Amniotic stem cell (primary cell): ENCODE measurements at regions not wholly inside any gene's neighbourhood (a gene's known extent, or its start where the extent isn't known, plus 50 kb on each side); places are given as distances from the start of the nearest gene placed in this dataset.

Experiments used
- DNase-seq: peaks from one replicate; lab custom pipeline; 2025; lab: John Stamatoyannopoulos, UW

DNA sequence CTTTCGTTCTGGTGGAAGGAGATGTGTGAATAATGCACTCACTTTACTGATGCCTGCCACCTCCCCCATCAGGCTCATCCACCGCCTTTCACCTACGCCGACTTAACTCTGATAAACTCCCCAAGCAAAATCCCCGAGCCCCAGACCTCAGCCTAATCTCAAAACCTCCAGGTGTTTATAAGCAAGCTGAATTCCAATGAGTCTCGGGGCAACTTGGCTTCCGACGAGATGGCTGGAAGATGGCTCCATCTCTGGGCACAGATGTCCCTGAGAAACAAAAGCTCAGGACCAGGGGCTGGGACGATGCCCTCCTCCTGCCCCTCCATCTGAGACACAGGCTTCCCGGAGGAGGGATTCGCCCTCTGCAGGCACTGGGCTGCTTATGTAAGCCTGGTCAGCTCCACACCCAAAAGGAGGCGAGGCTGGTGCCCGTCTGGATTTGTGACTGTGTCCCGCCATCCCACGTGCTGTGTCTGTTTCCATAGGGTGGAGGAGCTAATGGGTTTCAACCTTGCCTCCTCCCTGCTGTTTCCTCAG is 386.4 kb upstream of the TNRC6C start:
- DNase-seq = no peak

DNA sequence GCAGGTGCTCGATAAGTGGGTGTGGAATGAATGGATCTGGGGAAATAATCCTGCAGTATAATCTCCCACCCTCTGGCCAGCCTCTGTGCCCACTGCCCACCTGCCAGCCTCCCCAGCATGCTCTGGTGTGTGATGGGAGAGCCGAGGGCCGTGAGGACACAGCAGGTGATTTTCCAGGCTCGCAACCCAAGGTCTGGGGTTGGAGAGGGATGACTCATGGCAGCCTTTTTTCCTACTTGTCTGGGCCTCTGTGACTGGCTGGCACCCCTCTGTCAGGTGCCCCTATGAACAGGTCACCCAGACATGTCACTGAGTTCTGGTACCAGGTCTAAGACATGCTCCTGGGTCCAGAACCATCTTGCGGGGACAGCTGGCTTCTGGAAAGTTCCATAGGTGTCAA is 385.7 kb upstream of the TNRC6C start:
- no peak for DNase-seq

DNA sequence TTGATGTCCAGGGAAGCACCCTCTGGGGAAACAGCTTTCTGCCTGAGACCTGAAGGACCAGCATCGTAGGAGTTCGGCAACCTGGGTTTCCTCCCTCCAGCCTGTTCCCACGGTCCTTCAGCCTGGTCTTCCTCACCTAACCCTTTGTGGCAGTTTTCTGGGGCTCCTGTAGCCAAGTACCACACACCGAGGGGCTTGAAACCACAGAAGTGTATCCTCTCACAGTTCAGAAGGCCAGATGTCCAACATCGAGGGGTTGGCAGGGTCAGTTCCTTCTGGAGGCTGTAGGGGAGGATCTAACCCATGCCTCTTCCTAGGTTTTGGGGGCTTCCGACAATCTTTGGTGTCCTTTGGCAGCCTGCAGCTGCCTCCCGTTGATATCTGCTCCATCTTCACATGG is 381.0 kb upstream of the TNRC6C start:
- no peak for DNase-seq

DNA sequence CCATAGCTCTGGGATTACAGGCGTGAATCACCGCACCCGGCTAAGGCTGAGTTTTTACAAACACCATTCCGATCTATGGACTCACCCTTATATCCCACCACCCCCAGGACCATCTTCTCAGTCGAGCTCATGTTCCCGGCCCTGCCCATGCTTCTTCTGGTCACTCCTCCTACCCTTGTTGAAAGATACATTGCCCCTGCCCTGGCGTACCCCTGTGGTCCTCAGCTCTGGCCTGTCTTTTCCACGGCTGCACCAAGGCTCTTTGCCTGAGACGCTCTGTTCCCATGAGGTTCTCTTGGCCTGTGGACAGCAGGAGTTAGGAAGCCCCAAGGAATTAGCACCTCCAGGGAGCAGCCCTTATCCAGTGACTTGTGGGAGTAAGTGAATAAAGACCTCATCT is 379.4 kb upstream of the TNRC6C start:
- DNase-seq = no peak

DNA sequence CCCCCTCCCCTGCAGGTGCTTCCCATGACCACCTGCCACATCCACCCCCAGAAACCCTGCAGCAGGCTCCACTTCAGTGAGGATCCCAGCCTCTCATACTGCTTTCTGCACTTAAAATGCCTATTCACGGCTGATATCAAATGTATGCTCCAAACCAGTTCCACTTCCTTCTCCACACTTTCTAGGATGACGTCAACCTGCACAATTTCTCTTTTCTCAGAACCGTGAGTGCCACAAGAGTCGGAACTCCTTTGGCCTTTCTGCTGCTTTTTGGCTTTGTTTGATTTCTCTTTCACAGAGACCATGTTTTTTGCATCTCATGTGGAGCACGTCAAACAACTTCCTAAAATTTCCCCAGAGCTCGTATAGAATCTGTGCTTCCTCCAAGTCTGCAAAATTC is 378.8 kb upstream of the TNRC6C start:
- no peak for DNase-seq

DNA sequence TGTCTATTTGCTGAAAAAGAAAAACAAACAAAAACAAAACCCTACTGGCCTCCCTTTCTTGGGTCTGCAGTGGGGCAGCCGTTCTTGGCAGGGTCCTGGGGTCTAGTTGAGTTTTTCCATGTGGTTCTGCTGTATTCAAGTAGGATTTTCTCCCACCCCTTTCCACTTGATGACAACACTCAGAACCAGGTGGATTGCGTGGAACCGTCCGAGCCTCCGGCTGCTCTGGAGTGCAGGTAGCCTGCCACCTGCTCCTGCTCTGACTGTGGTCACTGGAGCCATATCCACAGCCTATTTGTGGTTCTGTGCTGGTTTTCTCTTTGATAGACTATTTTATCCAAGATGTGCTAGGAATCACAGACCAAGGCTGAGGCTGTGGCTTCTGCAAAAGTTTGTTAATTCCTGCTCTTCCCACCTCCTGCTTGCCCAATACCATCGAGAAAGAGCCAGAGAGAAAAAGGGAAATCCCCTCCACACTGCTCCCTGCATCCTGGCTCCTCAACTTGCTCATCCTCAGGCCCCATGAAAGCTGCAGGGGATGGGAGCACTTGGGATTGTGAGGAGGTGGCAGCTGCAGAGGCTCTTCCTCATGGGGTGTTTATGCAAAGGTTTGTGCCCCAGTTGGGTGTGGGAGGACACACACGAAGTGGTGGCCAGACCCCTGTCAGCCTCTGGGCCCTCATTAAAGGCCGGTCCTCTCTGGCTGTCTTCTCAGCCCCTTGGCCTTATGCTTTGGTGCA is 377.8 kb upstream of the TNRC6C start:
- DNase-seq = no peak

DNA sequence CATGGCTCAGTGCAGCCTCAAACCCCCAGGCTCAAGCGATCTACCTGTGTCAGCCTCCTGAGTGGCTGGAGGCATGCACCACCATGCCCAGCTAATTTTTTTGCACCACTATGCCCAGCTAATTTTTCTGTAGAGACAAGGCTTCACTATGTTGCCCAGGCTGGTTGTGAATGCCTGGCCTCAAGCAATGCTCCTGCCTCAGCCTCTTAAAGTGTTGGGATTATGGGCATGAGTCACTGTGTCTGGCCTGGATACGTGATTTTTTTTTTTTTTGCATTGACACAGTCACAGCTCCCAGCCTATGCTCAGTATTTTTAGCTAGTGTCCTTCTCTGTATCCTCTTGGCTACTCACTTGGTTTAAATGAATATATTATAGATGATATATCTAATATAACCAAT is 377.0 kb upstream of the TNRC6C start:
- no peak for DNase-seq

DNA sequence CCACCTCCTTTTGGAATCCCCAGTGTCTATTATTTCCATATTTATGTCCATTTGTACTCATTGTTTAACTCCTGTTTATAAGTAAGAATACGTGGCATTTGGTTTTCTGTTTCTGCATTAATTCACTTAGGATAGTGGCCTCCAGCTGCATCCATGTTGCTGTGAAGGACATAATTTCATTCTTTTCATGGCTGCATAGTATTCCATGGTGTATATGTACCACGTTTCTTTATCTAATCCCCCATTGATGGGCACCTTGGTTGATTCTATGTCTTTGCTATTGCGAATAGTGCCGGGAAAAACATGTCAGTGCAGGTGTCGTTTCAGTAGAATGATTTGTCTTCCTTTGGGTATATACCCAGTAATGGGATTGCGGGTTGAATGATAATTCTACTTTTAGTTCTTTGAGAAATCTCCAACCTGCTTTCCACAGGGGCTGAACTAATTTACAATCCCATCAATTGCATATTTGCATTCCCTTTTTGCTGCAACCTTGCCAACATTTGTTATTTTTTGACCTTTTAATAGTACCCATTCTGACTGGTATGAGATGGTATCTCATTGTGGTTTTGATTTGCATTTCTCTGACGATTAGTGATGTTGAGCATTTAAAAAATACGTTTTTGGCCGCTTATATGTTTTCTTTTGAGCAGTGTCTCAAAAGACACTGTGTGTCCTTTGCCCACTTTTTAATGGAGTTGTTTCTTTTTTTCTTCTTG is 373.2 kb upstream of the TNRC6C start:
- DNase-seq = no peak

DNA sequence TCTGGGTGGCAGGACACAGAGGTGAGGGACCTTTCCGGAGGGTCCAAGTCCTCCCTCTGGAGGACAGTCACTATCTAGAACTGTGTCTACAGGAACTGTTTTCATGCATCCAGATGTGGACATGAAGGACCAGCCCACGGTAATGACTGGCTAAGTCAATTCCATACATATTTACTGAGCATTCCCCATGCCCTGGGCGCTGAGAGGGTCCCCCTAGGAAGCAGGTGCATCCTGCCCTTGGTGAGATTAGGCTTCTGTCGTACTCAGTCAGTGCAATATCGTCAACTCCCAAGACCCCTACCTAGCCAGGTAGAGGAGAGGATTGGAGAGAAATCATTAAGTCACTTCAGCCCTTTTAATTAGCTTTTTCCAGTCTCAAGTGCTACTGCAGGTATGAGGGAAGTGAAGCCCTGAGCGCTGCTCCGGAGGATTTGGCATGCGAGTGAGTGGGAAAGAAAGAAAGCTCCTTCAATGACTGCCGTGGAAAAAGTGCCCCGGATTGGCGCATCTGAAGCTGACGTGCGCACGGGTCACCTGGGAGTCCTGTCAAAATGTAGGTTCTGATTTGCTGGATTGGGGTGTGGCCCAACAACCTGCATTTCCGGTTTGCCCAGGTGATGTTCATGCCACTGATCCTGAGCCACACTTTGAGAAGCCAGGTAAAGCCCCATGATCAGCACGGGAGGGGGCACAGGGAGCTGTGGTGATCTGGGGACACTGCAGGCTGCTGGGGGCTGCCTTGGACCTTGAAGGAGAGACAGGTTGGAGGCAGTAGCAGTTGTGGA is 367.4 kb upstream of the TNRC6C start:
- DNase-seq = no peak

DNA sequence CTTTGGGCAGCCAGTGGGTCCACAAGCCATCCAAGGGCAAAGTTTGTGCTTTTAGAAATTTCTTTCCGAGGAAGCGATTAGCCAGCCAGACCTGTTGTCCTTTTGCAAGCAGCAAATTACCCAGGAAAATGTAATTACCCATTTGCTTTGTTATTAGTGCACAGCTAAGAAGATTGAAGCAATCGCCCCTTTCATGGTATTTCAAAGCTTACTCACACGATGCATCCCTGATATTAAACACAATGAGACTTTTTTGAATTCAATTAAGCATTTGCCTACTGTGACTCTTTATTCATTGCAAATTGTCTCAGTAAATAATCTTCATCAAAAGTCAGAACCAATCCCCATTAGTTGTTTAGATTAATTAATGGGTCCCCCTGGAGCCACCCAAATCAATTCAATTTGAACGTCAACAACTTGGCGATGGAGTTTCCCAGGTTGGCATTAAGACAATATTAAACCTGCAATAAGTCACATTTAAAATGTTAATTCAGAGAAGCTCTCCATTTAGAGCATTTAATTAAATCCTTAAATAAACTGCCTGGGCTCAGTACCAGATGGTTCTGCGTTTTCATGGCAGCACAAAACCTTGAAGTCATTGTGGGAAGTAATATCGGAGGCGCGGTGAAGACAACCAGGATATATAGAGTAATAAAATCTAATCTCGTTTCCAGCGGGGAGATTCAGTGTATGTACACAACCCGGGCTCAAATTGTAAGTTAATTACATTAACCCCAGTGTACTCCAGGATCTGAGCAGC is 366.2 kb upstream of the TNRC6C start:
- no peak for DNase-seq

DNA sequence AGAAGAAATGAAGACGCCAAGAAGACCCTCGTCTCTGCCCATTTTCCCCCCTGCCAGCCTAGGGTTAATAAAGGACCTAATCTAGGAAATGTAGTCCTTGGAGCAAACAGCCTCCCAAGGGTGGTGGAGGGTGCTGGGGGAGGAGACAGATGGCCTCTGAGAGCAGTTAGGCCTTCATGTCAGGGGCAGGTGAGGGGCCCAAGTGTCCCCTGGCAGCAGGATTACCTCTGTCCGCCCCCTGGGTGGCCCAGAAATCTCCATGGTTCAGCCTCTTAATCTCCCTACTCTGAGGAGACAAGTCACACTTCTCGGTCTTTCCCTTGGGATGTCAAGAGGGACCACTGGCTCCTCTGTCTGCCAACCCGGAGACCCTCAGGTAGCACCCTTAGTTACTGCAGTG is 365.4 kb upstream of the TNRC6C start:
- no peak for DNase-seq

DNA sequence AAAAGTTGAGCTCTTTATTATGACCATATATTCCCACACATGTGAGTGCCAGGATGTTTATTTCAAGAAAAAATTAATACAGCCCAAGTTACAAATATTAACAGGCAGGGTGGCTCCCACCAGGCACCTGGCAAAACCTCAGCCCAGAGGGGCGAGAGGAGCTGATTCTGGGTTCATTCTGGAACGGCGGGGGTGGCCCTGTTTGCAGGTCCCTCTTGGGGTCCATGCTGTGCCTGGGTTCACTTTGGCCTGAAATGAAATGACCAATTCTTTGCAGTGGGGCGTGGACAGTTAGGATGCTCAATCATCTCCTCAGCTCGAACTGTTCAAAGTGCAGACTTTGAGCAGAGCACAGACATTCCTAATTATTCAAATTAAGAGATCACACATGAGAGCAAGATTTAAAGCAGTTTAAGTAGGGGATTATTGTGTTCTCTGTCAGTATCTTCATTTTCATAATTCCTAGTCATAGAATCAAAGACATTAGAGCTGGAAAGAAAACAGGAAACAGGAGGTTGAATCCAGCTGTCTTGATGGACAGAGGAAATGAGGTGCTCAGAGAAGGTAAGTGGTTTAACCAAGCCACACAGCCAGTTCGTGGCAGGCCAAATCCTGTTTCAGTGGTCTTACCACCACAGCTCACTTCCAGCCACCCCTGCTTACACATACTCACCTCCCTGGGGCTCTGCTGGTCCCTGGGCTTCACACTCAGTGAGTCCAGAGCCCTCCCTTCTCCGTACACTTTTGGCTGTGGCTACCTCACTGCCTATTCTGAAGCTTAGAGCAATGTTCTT is 363.9 kb upstream of the TNRC6C start:
- DNase-seq = no peak

DNA sequence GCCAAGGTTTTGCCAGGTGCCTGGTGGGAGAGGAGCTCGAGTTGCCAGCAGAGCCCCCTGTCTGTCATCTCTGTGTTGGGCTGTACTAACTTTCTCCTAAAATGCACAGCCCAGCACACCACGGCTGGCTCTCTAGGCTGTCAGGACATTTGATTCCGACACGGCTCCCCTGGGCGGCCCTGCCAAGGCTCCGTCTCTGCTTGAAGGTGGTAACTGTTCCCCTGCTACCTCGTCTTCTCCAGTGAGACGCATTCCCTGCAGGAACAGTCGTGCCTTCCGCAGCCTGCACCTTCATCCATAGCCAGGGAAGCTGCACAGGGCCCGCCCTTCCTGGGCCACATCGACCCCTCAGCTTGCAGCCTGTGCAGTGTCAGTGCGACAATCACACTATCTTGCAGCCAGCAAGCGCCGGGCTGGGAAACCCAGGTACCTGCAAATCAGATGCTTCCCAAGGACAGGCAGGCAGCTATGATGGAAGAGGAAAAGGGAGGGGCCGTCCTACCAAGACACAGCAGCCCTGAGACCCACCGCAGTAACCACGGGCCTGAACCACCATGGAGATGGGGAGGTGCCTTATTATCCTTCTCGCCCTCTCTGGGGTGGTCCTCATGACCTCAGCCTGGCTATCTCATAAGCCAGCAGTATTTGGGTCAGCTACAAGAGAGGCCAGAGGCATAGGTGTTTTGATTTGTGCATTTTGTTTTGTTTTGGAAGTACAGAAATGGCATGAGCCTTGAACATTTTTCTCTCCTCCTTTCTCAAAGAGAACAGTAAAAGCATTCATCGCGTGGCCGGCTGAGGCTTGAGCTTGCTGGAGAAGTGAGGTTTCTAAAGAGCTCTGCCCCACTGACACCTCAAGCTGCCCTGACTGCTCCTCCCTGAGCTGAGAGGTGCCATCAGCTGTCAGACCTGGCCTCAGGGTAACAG is 361.7 kb upstream of the TNRC6C start:
- DNase-seq = no peak

DNA sequence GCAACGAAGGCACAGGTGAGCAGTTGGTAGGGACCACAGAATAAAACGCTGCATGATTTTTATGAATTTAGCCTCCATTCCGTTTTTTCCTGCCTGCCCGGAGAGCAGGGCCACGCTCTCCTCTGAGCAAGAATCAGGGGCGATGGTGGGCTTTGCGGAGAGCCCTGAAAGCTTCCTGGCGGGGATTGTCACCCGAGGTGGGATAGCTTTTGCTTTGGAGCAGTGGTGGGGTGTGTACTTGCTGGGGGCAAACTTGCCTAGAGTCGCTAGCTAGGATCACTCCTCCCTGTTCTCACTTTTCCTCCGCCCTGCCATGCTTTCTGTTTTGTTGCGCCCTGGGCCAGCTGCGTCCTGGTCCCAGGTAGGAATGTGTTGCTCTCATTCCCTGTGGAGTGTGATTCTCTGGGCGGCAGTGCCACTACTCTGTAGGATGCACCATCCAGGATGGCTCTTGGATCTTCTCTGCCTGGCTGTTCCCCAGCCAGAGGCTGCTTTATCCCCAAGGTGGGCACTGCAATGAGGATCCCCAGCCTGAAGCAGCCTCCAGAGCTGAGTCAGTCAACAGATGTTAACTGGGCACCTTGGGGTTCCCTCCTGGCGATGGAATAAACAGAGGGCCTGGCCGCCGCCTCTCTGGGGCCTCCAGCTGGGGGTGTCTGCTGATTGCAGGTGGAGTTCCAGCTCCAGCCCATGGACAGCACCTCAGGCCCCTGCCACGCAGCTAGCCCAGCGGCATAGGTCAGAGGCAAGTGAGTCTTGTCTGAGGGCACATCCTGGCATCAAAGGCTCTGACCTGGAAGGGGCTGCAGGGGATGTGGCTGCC is 360.9 kb upstream of the TNRC6C start:
- no peak for DNase-seq

DNA sequence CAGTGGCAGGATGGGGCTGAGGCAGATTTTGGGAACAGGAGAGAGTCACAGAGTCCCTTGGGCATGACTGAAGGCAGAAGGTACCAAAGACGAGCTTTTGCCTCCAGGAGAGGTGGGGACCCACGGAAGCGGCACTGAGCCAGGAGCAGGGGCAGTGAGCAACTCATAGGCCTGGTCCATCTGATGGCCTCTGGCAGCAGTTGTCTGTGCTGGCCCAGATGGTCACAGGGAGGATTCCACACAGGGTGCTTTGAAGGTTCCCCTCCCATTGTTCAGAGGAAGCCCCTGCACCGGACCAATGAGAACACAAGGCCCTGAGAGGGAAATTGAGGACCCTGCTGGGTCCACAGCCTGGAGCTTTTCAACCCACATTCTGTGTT is 360.3 kb upstream of the TNRC6C start:
- DNase-seq = no peak

DNA sequence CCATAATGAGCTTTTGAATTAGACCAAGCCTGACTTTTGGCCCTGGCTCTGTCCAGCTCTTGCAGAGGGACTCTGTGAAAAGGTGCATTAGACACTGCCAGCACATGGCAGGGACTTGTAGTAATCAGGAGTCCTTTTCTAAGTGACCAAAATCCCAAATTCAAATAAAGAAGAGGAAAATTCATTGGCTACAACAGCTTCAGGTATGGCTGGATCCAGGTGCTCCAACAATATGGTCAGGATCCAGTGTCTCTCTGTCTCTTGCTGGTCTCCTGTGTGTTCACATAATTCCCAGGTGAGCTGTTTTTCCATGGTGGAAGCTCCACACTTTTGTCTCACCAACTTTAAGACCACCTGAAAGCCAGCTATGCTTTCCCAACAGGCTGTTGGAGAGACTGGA is 358.8 kb upstream of the TNRC6C start:
- no peak for DNase-seq

DNA sequence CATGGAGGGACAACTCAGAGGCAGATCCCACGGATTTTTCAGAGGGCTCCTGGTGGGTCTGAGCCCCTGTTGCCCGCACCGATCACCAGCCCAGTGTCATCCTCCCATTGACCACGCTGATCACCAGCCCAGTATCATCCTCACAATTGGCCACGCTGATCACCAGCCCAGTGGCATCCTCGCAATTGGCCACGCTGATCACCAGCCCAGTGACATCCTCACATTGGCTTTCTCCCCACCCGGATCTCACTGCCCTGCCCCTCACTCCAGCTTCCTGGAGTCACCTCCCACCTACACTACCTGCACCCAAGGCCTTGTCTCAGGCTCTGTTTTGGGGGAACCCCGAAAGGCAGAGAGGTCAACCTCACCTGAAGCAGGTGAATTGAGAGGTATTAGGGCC is 358.2 kb upstream of the TNRC6C start:
- no peak for DNase-seq

DNA sequence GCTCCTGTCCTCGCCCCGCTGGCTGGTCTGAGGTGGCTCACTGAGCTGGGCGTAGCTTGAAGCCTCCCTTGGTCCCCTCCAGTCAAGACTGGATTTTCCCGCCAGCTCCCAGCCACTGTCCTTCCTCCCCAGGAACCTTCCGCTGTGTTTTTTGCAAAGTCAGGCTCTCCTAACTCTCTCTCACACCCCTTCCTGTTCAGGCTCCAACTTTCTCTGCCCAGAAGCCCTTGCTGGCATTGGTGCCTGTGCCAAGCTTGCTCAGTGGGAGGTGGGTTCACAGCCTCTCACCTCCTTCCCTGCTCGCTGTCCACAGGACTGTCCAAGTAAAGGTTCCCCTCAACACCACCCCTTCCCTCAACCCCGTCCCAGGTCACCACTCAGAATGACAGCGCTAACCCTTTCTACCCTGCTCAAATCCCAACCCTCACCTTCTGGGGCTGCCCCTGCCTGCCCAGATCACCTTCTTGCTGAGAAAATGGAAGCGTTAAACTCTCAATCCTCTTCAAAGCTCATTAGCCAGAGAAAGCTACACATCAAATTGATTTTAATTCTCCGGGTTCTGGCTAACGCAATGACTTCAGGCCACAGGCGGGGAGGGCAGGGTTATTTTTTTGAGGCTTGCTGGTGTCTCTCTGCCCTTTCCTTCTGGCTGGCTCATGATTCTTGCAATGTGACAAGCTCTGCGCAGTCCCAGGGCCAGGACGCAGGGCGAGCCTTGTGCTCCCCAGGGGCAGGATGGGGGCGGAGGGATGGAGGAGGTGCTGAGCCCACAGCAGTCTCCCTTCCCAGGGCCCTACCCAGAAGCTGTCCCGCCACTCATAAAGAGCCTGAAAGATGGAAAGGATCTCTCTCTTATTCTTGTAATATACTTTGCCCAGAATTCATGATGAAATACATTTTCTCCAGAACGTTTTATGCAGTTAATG is 357.2 kb upstream of the TNRC6C start:
- no peak for DNase-seq
